GM12878 (cell line): ENCODE measurements at regions not wholly inside any gene's neighbourhood (a gene's known extent, or its start where the extent isn't known, plus 50 kb on each side); places are given as distances from the start of the nearest gene placed in this dataset.
"Not testable (repeated sequence)": the region's sequence is repeated elsewhere in the genome, so short reads cannot be mapped to it uniquely, and the experiment has no call there.

Experiments
- ATAC-seq: fragments of 200-7000 bp; cut with Tn5 transposase; 3 replicates; pipeline ENCODE4 v1.9.1; 2020; ENCODE audit warnings: mild to moderate bottlenecking, moderate library complexity
- BruUV-seq: library from RNA; stranded (reverse); fragments of 400-500 nt; replicated peaks from 2 replicates; lab custom pipeline; 2021; lab: Mats Ljungman, UMichigan
- CTCF ChIA-PET: fragments of 300-600 bp; sonication (Branson Sonifier 250); formaldehyde crosslinking; extraction: SDS; loops from one replicate; lab custom pipeline; 2021; ENCODE audit warnings: inconsistent platforms; lab: Yijun Ruan, JAX
- POLR2A ChIA-PET: fragments of 350-600 bp; formaldehyde crosslinking; extraction: SDS; loops from one replicate; lab custom pipeline; 2021; ENCODE audit warnings: inconsistent platforms; lab: Charles Lee
- RAD21 ChIA-PET: fragments of 300-600 bp; sonication (Branson Sonifier 250); formaldehyde crosslinking; loops from one replicate; lab custom pipeline; 2023; ENCODE audit warnings: antibody characterized with exemption; ENCODE audit not compliant: unreplicated experiment; lab: Charles Lee
- SMC1A ChIA-PET: fragments of 300-600 bp; sonication (Branson Sonifier 250); formaldehyde crosslinking; loops from one replicate; lab custom pipeline; 2023; ENCODE audit not compliant: unreplicated experiment, uncharacterized antibody; lab: Charles Lee
- DNase-seq: peaks from one replicate; pipeline ENCODE4 v3.0.0-alpha.2; 2011; ENCODE audit warnings: low read depth, low spot score
- FAIRE-seq: peaks from 3 replicates; lab custom pipeline; 2011; peaks lifted over from hg19 to GRCh38; lab: Jason Lieb, UNC
- H2AFZ ChIP-seq: 2 replicates; pipeline ENCODE4 v1.6.0; 2011; ENCODE audit warnings: low read depth, low read length, control low read depth; ENCODE audit not compliant: control insufficient read depth
- H3K27ac ChIP-seq: 2 replicates; pipeline ENCODE4 v1.5.1; 2011; ENCODE audit warnings: control low read depth; ENCODE audit not compliant: control insufficient read depth, insufficient read depth
- H3K27me3 ChIP-seq, 2 experiments: replicated peaks in 1 of 2; 2 replicates each; pipeline versions ENCODE4 v1.6.0 to v1.6.1; 2011; ENCODE audit warnings: low read length in 1 of 2; ENCODE audit not compliant: control insufficient read depth in 2 of 2, insufficient read depth in 2 of 2
- H3K36me3 ChIP-seq, 2 experiments: 2 replicates each; pipeline ENCODE4 v1.5.1; 2011; ENCODE audit warnings: low read length in 1 of 2; ENCODE audit not compliant: control insufficient read depth in 2 of 2, insufficient read depth in 2 of 2
- H3K4me1 ChIP-seq: 2 replicates; pipeline ENCODE4 v1.6.1; 2011; ENCODE audit warnings: mild to moderate bottlenecking, low read length, moderate library complexity, mixed read lengths; ENCODE audit not compliant: control insufficient read depth, insufficient read depth
- H3K4me2 ChIP-seq: 2 replicates; pipeline ENCODE4 v1.6.0; 2011; ENCODE audit warnings: control low read depth; ENCODE audit not compliant: control insufficient read depth, insufficient read depth
- H3K4me3 ChIP-seq: fragments of 200-600 bp; sonication (generic); 2 replicates; pipeline ENCODE4 v1.5.1; 2016
- H3K79me2 ChIP-seq: 2 replicates; pipeline ENCODE4 v1.6.0; 2011; ENCODE audit warnings: low read length; ENCODE audit not compliant: control insufficient read depth, insufficient read depth
- H3K9ac ChIP-seq: 2 replicates; pipeline ENCODE4 v1.8.0; 2011; ENCODE audit warnings: low read length, control low read depth, mixed read lengths; ENCODE audit not compliant: control insufficient read depth, insufficient read depth
- H3K9me3 ChIP-seq: replicated peaks from 3 replicates; pipeline ENCODE4 v1.5.1; 2011; ENCODE audit warnings: mild to moderate bottlenecking, low read length; ENCODE audit not compliant: control insufficient read depth, insufficient read depth
- H4K20me1 ChIP-seq: 2 replicates; pipeline ENCODE4 v1.6.0; 2011; ENCODE audit not compliant: control insufficient read depth, insufficient read depth
- BMI1 ChIP-seq: fragments of 450-650 bp; IDR thresholded peaks from 2 replicates; pipeline ENCODE4 v1.6.1; 2016; ENCODE audit warnings: mild to moderate bottlenecking, moderate library complexity, borderline replicate concordance
- CHD4 ChIP-seq: fragments of 200-600 bp; sonication (generic); IDR thresholded peaks from 2 replicates; pipeline ENCODE4 v1.6.1; 2016; ENCODE audit warnings: mild to moderate bottlenecking
- HCFC1 ChIP-seq: fragments of 150-350 bp; IDR thresholded peaks from 2 replicates; pipeline ENCODE4 v1.6.1; 2014; ENCODE audit warnings: low read length
- MXI1 ChIP-seq: fragments of 150-350 bp; IDR thresholded peaks from 2 replicates; pipeline ENCODE4 v1.6.1; 2011; ENCODE audit warnings: low read depth, mild to moderate bottlenecking, inconsistent platforms, low read length, improper control_type of control experiment
- NR2C2 ChIP-seq: IDR thresholded peaks from 2 replicates; pipeline ENCODE4 v1.6.1; 2011; ENCODE audit warnings: borderline replicate concordance, low read depth; ENCODE audit not compliant: control insufficient read depth, insufficient read length
- SP1 ChIP-seq: IDR thresholded peaks from one replicate; pipeline ENCODE4 v1.6.1; 2011; ENCODE audit warnings: low read depth, low read length
- WGBS: methylation state at CpG from one replicate; pipeline ENCODE4 v1.1.6; 2016; ENCODE audit warnings: low lambda C conversion rate; ENCODE audit not compliant: insufficient replicate concordance, insufficient coverage; ENCODE audit errors: missing lambda C conversion rate; 5-methylcytosine and 5-hydroxymethylcytosine counted together
- in situ Hi-C: fragments of 300-500 bp; cut with MboI; formaldehyde crosslinking; loops from 9 replicates; pipeline ENCODE4 v1.14.3; 2018; ENCODE audit warnings: mixed read lengths
- intact Hi-C: fragments of 100-400 bp; cut with micrococcal nuclease; formaldehyde crosslinking; loops from one replicate; pipeline ENCODE4 v1.14.2; 2022; ENCODE audit not compliant: unreplicated experiment

DNA sequence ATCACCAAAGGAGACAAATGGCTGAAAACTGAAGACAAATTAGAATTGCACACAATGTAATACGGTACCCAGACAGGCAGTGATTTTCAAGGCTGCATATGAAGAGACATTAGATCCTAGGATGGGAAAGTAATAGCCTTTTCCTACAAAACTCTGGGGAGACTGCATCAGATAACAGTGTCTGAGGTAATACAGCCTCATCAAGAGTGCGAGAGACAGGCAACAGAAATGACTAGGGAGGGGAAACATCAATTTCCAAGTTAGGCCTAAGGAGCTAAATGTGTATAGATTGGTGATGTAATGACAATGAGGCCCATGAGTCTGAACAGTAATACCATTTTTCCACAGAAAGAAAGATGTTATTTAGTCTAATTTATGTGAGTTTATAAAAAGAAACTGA, 200.3 kb downstream of the HTR1B start:
- POLR2A ChIA-PET: no interaction called here
- CTCF ChIA-PET: no interaction called here
- Histone ChIP-seq H3K36me3 (no peaks in the 10 kb centered on the region), H3K79me2 (no peaks in the 10 kb centered on the region), H3K9ac (no peak overlapping the region), H4K20me1 (no peaks in the 10 kb centered on the region), H3K4me2 (no peak overlapping the region), H3K4me3 (no peak overlapping the region), H3K4me1 (no peaks in the 10 kb centered on the region), H3K9me3 (no peaks in the 10 kb centered on the region), H2AFZ (no peak overlapping the region), H3K27me3 (no peaks in the 10 kb centered on the region)
- SMC1A ChIA-PET: no interaction called here
- intact Hi-C loops: no loop called here
- FAIRE-seq (no peak), ATAC-seq (no peak), DNase-seq (no peak)
- 23% methylated on average over 2 of the region's 2 CpGs for WGBS
- TF ChIP-seq HCFC1: no peak
- no peak for TF ChIP-seq BMI1
- TF ChIP-seq CHD4: no peak
- no peak for TF ChIP-seq NR2C2
- no peak for TF ChIP-seq SP1
- no peak for TF ChIP-seq MXI1
- TF ChIP-seq, all 136 proteins: peak for 0
- BruUV-seq: no TSS peak
- H3K27ac ChIP-seq: no peak overlapping the region
- RAD21 ChIA-PET: no interaction called here
- in situ Hi-C loops: no loop called here

DNA sequence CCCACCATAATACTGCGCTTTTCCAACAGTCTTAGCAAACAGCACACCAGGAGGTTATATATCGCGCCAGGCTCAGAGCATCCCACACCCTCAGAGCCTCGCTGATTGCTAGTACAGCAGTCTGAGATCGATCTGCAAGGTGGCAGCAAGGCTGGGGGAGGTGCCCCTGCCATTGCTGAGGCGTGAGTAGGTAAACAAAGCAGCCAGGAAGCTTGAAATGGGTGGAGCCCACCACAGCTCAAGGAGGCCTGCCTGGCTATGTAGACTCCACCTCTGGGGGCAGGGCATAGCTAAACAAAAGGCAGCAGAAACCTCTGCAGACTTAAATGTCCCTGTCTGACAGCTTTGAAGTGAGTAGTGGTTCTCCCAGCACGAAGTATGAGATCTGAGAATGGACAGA, 211.5 kb downstream of the HTR1B start:
- SMC1A ChIA-PET, RAD21 ChIA-PET, H3K4me1 ChIP-seq, H4K20me1 ChIP-seq, intact Hi-C loops, H3K27ac ChIP-seq, ATAC-seq, POLR2A ChIA-PET, H2AFZ ChIP-seq, FAIRE-seq, H3K79me2 ChIP-seq, H3K9me3 ChIP-seq, H3K36me3 ChIP-seq, in situ Hi-C loops, H3K27me3 ChIP-seq, H3K4me2 ChIP-seq, H3K9ac ChIP-seq, CTCF ChIA-PET, DNase-seq, BruUV-seq, H3K4me3 ChIP-seq: not testable (repeated sequence)
- 25% methylated on average over 7 of the region's 7 CpGs for WGBS
